GM18508 (cell line): ENCODE measurements at regions not wholly inside any gene's neighbourhood (a gene's known extent, or its start where the extent isn't known, plus 50 kb on each side); places are given as distances from the start of the nearest gene placed in this dataset.
A peak's percentile ranks its signal among the peaks of the same experiment; 100 is the strongest.

Source experiments
- ATAC-seq: cut with Tn5 transposase; IDR thresholded peaks from one replicate; pipeline ENCODE4 v1.9.1; 2021; ENCODE audit warnings: moderate number of reproducible peaks; ENCODE audit not compliant: insufficient read depth, unreplicated experiment

- ATAC-seq = no peak
Observed at GRCh38 chr18:60147323-60147722, 225.3 kb downstream of the MC4R start.

DNA sequence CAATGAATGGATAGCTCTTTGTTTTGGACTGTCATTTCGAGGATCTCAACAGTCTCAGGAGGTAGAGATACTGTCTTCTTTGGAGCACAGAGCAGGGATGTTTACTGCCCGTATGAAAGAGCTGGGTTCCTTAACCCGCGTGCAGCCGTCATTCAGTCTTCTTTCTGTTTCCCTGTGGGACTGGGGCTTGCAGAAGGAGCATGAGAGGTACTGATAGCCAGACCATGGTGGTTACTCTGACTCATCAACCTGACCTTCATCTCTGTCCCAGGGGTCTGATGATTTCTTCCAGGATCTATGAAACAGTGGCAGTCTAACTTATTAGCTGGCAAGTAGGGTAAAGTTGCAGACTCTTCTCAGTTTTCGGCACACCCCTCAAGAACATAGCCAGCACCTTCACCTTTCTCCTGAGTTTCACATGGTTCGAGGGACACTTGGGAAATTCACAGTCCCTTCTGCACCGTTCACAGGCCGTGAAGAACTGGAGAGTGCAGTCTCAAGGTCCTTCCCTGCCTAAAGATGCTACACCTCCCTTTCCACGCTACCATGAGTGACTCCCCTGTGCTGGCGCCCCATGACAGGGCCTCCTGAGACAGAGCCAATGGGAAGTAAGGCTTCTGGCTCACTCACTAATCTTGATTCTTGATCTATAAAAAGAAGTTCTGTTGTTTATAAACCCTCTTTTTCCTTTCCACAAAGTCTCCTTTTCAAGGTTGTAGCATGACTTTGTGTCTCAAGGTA lies 226.2 kb downstream of the MC4R start:
- ATAC-seq = peak; percentile 91

GRCh38 chr18:60145776-60146175 lies 226.8 kb downstream of the MC4R start:
- peak; percentile 3 for ATAC-seq

DNA sequence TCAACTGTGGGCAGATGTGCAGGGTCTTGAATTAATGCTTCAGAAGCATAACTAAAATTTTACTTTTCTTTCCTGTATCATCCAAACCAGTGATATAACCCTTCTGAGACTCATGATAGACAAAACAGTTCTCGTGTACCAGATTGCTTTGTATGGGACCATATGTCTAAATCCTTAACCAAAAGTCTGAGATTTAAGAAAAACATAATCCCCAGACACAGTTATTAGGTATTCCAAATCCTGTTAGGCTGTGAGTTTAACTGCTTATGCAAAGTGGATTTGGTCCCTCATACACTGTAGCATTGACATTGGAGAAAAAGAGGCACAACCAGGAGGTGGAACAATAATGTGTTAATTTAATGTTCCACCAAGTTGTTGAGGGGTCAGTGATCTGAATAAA lies 235.0 kb downstream of the PMAIP1 start:
- ATAC-seq = no peak

DNA sequence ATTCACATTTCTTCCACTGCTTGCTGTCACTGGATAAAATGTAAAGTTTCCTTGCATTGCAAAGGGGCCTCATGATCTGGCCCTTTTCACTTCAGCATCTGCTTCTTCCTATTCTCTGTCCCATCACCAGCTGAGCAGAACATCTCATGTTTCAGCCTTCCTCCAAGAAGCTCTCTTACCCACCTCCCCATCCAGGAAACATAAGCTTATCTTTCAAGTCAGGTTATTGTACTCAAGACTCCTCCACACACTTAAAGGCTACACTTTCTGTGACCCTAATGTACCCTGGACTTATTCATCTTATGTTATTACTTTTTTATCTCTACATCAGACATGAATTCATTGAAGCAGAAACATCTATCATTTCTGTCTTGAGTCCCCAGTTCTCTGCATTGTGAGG lies 230.5 kb downstream of the PMAIP1 start:
- ATAC-seq = no peak

- no peak for ATAC-seq
Observed at GRCh38 chr18:60123031-60123430, 223.2 kb downstream of the PMAIP1 start.

DNA sequence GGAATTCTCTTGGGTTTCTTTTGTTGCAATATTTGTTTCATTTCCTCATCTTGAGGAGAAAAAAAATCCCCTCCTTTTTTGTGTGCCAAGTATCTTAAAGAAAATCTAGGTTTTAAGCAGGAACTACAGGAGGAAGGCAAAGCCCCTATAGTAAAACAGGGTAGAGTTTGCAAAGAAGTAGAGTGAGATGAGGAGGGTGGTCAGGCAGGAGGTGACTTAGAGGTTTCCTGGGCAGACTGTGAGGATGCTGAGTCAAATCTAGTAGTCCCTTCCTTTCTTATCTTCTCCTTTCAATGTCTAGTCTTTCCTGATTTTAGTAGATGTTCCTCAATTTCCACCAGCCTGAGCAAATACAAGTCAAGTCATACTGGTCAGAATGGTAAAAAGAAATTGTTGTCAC lies 222.5 kb downstream of the PMAIP1 start:
- ATAC-seq = no peak

- no peak for ATAC-seq
Observed at GRCh38 chr18:60120231-60120750, 220.5 kb downstream of the PMAIP1 start.

- no peak for ATAC-seq
Observed at GRCh38 chr18:60117321-60117720, 217.5 kb downstream of the PMAIP1 start.

DNA sequence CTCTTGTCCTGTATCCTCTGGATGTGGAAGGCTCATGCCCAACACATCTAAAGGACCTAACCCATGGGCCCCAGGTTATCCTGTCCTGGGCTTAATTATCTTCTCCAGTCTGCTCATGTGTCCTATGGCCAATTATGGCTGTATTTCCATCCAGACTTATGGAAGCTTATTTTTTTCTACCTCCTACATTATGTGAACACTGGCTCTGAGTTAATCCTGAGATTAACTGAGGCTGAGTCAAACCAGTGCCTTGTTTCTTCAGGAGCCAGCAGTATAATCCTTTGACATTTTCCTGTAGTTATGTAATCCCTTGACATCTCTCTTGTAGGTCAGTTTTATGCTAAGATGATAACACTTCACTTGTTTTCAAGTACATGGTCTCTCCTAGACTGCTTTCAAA lies 213.6 kb downstream of the PMAIP1 start:
- no peak for ATAC-seq

DNA sequence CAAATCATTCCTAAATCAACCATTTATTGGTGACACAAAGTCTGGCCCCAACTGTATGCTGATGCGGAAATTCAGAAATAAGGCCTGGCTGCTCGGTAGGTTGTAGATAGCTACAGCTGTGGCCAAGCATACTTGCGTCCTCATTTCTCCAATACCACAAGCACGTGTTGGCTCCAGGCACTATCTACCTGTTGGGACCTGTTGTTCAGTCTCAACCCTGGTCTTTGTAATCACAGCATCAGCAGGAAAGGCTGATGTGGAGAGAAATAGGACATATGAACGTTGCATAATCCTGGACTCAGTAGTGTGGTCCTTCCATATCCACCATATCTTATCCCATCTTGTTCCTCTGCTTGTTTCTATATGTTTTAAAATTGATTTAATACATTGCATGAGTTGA lies 212.6 kb downstream of the PMAIP1 start:
- no peak for ATAC-seq

GRCh38 chr18:60111525-60111924 lies 211.7 kb downstream of the PMAIP1 start:
- ATAC-seq = no peak

GRCh38 chr18:60110836-60111235 lies 211.0 kb downstream of the PMAIP1 start:
- ATAC-seq = no peak

DNA sequence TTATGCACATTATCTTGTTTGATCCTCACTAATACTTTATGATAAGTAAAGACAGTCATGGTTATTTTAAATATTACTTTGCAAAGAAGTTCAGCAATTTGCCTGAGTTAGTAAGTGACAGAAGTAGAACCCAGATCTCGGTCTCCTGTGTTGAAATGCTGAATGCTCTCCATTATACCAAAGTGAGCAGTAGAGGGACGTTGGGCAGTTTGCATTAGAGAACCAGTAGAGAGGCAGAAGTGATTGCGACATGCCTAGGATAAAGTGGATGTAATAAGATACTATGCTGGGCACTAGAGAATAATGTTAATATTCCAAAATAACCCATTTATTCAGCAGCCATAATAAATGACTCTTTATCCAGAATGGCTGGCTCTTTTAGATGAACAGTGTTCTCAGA lies 201.0 kb downstream of the PMAIP1 start:
- no peak for ATAC-seq

DNA sequence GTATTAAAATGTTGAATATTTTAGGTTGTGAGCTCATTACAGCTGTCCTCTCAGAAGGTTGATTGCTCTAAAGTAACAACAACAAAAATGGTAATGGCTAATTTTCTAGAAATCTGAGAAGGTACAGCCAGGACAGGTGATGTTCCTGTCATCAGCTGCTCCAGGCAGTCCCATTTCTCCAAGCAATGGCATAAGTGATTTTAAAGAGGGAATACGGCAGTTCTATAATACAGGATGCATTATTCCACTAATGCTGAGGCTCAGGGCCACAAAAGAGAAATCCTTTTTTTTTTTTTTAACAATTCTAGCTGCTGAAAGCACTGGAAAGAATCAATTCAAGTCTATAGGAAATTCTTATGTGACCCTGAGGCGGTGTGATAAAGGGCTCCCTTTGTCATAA lies 199.9 kb downstream of the PMAIP1 start:
- ATAC-seq = no peak

DNA sequence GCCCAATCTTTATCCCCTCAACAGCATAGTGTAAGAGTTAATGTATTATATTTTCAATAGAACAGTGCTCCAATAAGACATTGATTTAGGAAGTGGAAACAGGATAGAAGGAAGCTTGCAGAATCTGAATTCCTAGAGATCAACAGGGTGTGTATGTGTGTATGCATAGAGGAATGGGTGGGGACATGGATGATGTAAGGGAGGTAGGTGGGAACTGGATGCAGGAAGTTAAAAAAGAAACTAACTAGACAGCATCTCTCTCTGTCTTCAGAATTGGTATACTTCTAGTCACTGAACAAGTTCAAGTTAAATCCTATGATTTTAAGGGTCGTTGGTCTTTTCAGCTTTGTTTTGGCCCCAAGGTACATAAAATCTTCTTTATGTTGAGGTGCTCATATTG lies 196.6 kb downstream of the PMAIP1 start:
- ATAC-seq = no peak

- no peak for ATAC-seq
Observed at GRCh38 chr18:60092073-60092472, 192.3 kb downstream of the PMAIP1 start.

DNA sequence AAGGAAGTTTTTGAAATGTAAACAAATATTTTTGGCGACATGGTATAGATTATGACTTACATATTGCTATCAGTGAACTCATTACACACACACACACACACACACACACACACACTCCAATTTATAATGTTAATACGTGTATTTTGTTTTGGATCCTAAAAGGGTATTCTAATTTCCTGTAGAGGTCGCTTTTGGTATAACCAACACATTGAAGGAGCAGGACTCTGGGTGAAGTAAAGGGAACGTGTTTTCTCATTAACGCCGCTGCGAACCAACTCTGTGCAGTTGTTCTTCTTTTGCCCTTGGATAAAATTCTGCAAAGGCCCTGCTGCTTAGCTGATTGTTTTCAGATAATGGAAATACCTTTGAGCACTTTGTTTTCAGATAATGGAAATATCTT lies 190.4 kb downstream of the PMAIP1 start:
- ATAC-seq = no peak

DNA sequence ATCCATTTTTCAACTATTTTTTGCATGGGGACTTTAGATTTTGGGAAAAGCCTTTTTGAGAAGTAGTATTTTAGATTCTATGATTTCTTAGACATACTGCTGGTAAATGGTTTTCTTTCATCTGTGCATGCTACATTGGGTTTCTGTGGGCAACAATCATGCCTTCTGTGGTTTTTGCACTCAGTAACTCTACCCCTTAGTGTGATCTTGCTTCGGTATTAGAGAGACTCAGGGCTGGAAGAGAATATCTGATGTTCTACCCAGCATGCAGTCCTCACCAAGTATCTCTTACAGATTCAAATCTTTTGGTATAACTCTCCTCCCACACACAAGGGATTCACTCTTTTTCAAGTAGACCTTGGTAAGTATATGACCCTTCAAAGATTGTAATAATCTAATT lies 183.0 kb downstream of the PMAIP1 start:
- ATAC-seq = peak; percentile 82

GRCh38 chr18:60082282-60082681 lies 182.5 kb downstream of the PMAIP1 start:
- ATAC-seq = no peak

GRCh38 chr18:60075477-60075876 lies 175.7 kb downstream of the PMAIP1 start:
- ATAC-seq = no peak

DNA sequence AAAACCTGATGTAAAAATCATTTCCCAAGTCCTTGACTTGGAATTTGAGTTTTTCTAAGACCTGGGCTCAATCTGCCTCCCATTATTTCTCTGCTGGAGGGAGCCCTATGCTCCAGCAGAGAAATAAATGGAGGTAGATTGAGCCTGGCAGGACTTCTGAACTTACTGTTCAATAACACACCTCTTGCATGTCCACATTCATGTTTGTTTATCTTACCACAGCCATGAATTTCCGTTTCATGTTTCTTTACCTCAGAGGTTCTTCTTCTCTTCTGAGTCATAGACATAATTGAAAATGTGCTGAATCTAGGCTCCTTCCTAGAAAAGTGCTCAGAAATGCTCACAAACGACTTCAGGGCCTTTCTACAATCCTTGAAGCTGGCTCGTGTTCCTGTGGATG lies 170.8 kb downstream of the PMAIP1 start:
- ATAC-seq = no peak
